CD14-positive monocyte (primary cell): ENCODE measurements at regions not wholly inside any gene's neighbourhood (a gene's known extent, or its start where the extent isn't known, plus 50 kb on each side); places are given as distances from the start of the nearest gene placed in this dataset.

Experiments used
- DNase-seq, 3 donors: peaks; one replicate each; pipeline ENCODE4 v3.0.0-alpha.2; 2011 to 2022
- H2AFZ ChIP-seq: 2 replicates; pipeline ENCODE4 v1.6.0; 2012; ENCODE audit warnings: mild to moderate bottlenecking, low read depth, low read length, inconsistent platforms; ENCODE audit not compliant: insufficient read depth, poor library complexity, severe bottlenecking
- H3K27ac ChIP-seq, 2 donors: 1 replicate in 1 of 2; 2 replicates in 1 of 2; pipeline ENCODE4 v1.5.1; 2012 to 2013; ENCODE audit warnings: low read length in 2 of 2, control low read depth in 1 of 2, inconsistent platforms in 1 of 2, low read depth in 1 of 2, mild to moderate bottlenecking in 1 of 2
- H3K27me3 ChIP-seq, 2 donors: one replicate each; pipeline versions ENCODE4 v1.6.0 to v1.6.1; 2011 to 2013; ENCODE audit warnings: low read length in 2 of 2; ENCODE audit not compliant: control insufficient read depth in 2 of 2, insufficient read depth in 2 of 2
- H3K36me3 ChIP-seq, 2 donors: replicated peaks in 1 of 2; 1 replicate in 1 of 2; 2 replicates in 1 of 2; pipeline versions ENCODE4 v1.5.1 to v1.6.1; 2012 to 2013; ENCODE audit warnings: low read length in 2 of 2, control low read depth in 1 of 2, inconsistent platforms in 1 of 2, mild to moderate bottlenecking in 1 of 2; ENCODE audit not compliant: insufficient read depth in 2 of 2, control insufficient read depth in 1 of 2
- H3K4me1 ChIP-seq, 2 donors: 1 replicate in 1 of 2; 2 replicates in 1 of 2; pipeline versions ENCODE4 v1.5.1 to v1.6.1; 2012 to 2013; ENCODE audit warnings: low read length in 2 of 2, control low read depth in 1 of 2, inconsistent platforms in 1 of 2, mild to moderate bottlenecking in 1 of 2, moderate library complexity in 1 of 2; ENCODE audit not compliant: insufficient read depth in 2 of 2, control insufficient read depth in 1 of 2
- H3K4me2 ChIP-seq: replicated peaks from 2 replicates; pipeline ENCODE3; 2012; ENCODE audit warnings: low read length, moderate library complexity, mild to moderate bottlenecking; ENCODE audit not compliant: poor library complexity, severe bottlenecking; ENCODE audit errors: extremely low read depth
- H3K4me3 ChIP-seq, 3 experiments: fragments of 200-600 bp in 1 of 3; sonication (generic) in 1 of 3; replicated peaks in 1 of 3; 1 replicate in 2 of 3; 2 replicates in 1 of 3; pipeline ENCODE4 v1.5.1; 2011 to 2013; ENCODE audit warnings: low read length in 3 of 3, mild to moderate bottlenecking in 3 of 3, control low read depth in 2 of 3, low read depth in 2 of 3, inconsistent platforms in 1 of 3, moderate library complexity in 1 of 3
- H3K79me2 ChIP-seq: 2 replicates; pipeline ENCODE4 v1.6.0; 2012; ENCODE audit warnings: mild to moderate bottlenecking, control low read depth, inconsistent platforms, low read length, moderate library complexity; ENCODE audit not compliant: insufficient read depth
- H3K9ac ChIP-seq: 2 replicates; pipeline ENCODE4 v1.6.0; 2017; ENCODE audit warnings: low read length, mild to moderate bottlenecking; ENCODE audit not compliant: insufficient read depth, poor library complexity, severe bottlenecking
- H3K9me3 ChIP-seq, 2 donors: replicated peaks in 1 of 2; 1 replicate in 1 of 2; 2 replicates in 1 of 2; pipeline versions ENCODE4 v1.5.1 to v1.6.1; 2012 to 2013; ENCODE audit warnings: low read length in 2 of 2, control low read depth in 1 of 2; ENCODE audit not compliant: control insufficient read depth in 1 of 2, insufficient read depth in 1 of 2
- H4K20me1 ChIP-seq: 2 replicates; pipeline ENCODE4 v1.6.0; 2012; ENCODE audit warnings: mild to moderate bottlenecking, low read length, control low read depth, moderate library complexity; ENCODE audit not compliant: insufficient read depth
- H3K27ac Mint-ChIP-seq, 7 donors: one replicate each; pipeline ENCODE4 v1.8.0; 2020; ENCODE audit warnings: mild to moderate bottlenecking in 7 of 7, mixed read lengths in 7 of 7, moderate library complexity in 6 of 7, inconsistent platforms in 2 of 7
- H3K27me3 Mint-ChIP-seq, 3 donors: one replicate each; pipeline ENCODE4 v1.8.0; 2021 to 2022; ENCODE audit warnings: low read depth in 3 of 3, mild to moderate bottlenecking in 3 of 3, mixed read lengths in 3 of 3, moderate library complexity in 3 of 3, inconsistent platforms in 1 of 3
- H3K36me3 Mint-ChIP-seq, 2 donors: one replicate each; pipeline ENCODE4 v1.8.0; 2020; ENCODE audit warnings: mixed read lengths in 2 of 2, inconsistent platforms in 1 of 2, mild to moderate bottlenecking in 1 of 2
- H3K4me1 Mint-ChIP-seq: one replicate; pipeline ENCODE4 v1.8.0; 2020; ENCODE audit warnings: mild to moderate bottlenecking, mixed read lengths
- H3K4me3 Mint-ChIP-seq, 2 donors: one replicate each; pipeline ENCODE4 v1.8.0; 2020; ENCODE audit warnings: mild to moderate bottlenecking in 2 of 2, mixed read lengths in 2 of 2, moderate library complexity in 1 of 2
- H3K9me3 Mint-ChIP-seq, 7 donors: one replicate each; pipeline ENCODE4 v1.8.0; 2020 to 2022; ENCODE audit warnings: mixed read lengths in 7 of 7, mild to moderate bottlenecking in 6 of 7, moderate library complexity in 6 of 7, inconsistent platforms in 2 of 7
- WGBS: methylation state at CpG from one replicate; pipeline ENCODE4 v1.1.5; 2013; ENCODE audit warnings: missing lambda C conversion rate; ENCODE audit not compliant: insufficient coverage; 5-methylcytosine and 5-hydroxymethylcytosine counted together
- intact Hi-C, 2 donors: fragments of 100-400 bp; cut with micrococcal nuclease; formaldehyde crosslinking; loops; one replicate each; pipeline versions ENCODE4 v1.15.0 to v1.15.1; 2023
- TF ChIP-seq, protein P1 (sequence below): fragments of 200-600 bp; IDR thresholded peaks from one replicate; pipeline ENCODE4 v1.8.0; 2022; ENCODE audit warnings: antibody characterized with exemption, mild to moderate bottlenecking

DNA sequence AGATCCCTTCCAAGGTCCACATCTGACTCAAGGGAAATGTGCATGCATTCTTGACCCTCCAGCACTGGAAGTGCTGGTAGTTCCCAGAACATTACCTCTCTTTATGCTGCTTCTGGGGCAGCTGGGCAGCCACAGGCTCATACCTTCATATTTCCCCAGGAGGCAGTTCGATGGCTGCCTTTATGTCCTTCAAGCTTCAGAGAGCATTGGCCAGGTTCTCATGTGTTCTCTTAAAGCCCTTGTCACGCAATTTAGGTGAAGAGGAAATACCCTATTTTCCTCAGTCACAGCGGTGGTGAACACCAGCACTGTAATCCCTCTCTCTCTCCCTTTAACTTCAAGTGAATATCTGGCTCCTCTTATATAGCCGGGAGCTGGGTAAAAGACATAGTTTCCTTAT, 134.3 kb downstream of the MID1IP1 start:
- Histone ChIP-seq H3K27ac (no peak overlapping the region), H2AFZ (no peak overlapping the region), H4K20me1 (no peaks in the 10 kb centered on the region)

DNA sequence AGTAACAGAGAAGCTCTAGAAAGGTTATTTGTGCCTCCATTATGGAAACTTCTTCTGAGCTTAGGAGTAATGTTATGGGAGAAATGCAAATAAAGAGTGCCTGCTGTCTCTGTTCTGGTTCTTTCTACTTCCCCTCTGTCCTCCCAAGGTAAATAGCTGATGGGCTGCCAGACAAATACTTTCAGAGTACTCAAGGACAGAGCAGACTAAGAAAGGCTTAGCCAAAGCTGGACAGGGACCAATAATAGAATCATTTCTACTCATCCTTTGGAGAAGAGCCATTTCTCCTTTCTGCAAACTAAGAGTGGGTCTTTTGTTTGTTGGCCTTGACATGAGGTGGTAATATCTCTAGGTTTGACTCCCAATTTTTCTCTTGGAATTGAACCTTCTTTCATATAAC, 136.1 kb downstream of the MID1IP1 start:
- TF ChIP-seq, protein P1, sequence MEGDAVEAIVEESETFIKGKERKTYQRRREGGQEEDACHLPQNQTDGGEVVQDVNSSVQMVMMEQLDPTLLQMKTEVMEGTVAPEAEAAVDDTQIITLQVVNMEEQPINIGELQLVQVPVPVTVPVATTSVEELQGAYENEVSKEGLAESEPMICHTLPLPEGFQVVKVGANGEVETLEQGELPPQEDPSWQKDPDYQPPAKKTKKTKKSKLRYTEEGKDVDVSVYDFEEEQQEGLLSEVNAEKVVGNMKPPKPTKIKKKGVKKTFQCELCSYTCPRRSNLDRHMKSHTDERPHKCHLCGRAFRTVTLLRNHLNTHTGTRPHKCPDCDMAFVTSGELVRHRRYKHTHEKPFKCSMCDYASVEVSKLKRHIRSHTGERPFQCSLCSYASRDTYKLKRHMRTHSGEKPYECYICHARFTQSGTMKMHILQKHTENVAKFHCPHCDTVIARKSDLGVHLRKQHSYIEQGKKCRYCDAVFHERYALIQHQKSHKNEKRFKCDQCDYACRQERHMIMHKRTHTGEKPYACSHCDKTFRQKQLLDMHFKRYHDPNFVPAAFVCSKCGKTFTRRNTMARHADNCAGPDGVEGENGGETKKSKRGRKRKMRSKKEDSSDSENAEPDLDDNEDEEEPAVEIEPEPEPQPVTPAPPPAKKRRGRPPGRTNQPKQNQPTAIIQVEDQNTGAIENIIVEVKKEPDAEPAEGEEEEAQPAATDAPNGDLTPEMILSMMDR, result no peak
- no peaks in the 10 kb centered on the region for H3K36me3 Mint-ChIP-seq
- no peak for DNase-seq
- H3K36me3 ChIP-seq, result no peaks in the 10 kb centered on the region
- H3K27me3 ChIP-seq, result no peaks in the 10 kb centered on the region
- H3K4me1 ChIP-seq, result no peaks in the 10 kb centered on the region
- H3K9me3 Mint-ChIP-seq, result peaks cover 0 to 3% (median 0%) of the 10 kb centered on the region in 7 donors
- H3K27me3 Mint-ChIP-seq, result peaks cover 0 to 2% (median 0%) of the 10 kb centered on the region in 3 donors
- intact Hi-C loops, result no loop called here
- H2AFZ ChIP-seq, result no peak overlapping the region
- H3K4me3 Mint-ChIP-seq, result no peak overlapping the region
- H3K4me2 ChIP-seq, result no peak overlapping the region
- H3K4me3 ChIP-seq, result no peak overlapping the region
- H3K4me1 Mint-ChIP-seq, result no peaks in the 10 kb centered on the region
- no peaks in the 10 kb centered on the region for H3K9me3 ChIP-seq
- no peak overlapping the region for H3K27ac ChIP-seq
- no peak overlapping the region for H3K27ac Mint-ChIP-seq
- no peaks in the 10 kb centered on the region for H4K20me1 ChIP-seq
- H3K79me2 ChIP-seq, result no peaks in the 10 kb centered on the region
- no peak overlapping the region for H3K9ac ChIP-seq

More for the DNA sequence above, 134.3 kb downstream of the MID1IP1 start:
- no peak overlapping the region for H3K27ac Mint-ChIP-seq
- H3K9ac ChIP-seq, result no peak overlapping the region
- H3K4me1 ChIP-seq, result no peaks in the 10 kb centered on the region
- no peaks in the 10 kb centered on the region for H3K36me3 ChIP-seq
- no peak overlapping the region for H3K4me3 Mint-ChIP-seq
- intact Hi-C loops, result no loop called here
- H3K27me3 ChIP-seq, result no peaks in the 10 kb centered on the region
- peaks cover 0 to 2% (median 0%) of the 10 kb centered on the region in 3 donors for H3K27me3 Mint-ChIP-seq
- no CpG with 5 or more reads among the region's 4 CpGs for WGBS
- no peaks in the 10 kb centered on the region for H3K36me3 Mint-ChIP-seq
- H3K79me2 ChIP-seq, result no peaks in the 10 kb centered on the region
- TF ChIP-seq, protein P1, result no peak
- no peak for DNase-seq
- H3K4me3 ChIP-seq, result no peak overlapping the region
- H3K9me3 Mint-ChIP-seq, result peaks cover 0 to 2% (median 0%) of the 10 kb centered on the region in 7 donors
- no peak overlapping the region for H3K4me2 ChIP-seq
- H3K9me3 ChIP-seq, result no peaks in the 10 kb centered on the region
- no peaks in the 10 kb centered on the region for H3K4me1 Mint-ChIP-seq
